ENCODE measurements at regions not wholly inside any gene's neighbourhood (a gene's known extent, or its start where the extent isn't known, plus 50 kb on each side); places are given as distances from the start of the nearest gene placed in this dataset.
"Not testable (repeated sequence)": the region's sequence is repeated elsewhere in the genome, so short reads cannot be mapped to it uniquely, and the experiment has no call there.

DNA sequence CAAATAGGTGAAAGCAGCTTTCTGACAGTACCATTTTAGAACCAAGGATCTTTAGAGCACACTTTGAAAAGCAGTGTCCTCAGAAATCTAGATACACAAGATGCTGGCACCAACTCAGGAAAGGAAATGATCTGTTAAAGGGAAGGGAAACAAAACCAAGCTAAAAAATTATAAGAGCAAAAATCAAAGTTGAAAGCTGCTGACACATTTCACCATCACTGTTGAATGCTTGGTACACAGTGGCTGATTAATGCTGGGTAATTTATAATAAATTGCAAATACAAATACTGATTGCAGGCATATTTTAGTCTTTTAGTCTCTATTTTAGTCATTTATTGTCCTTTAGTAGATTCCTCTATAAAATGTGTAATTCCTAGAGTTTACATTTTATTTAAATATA, 1540.1 kb upstream of the PCDH10 start:
- TF ChIP-seq, protein P1, sequence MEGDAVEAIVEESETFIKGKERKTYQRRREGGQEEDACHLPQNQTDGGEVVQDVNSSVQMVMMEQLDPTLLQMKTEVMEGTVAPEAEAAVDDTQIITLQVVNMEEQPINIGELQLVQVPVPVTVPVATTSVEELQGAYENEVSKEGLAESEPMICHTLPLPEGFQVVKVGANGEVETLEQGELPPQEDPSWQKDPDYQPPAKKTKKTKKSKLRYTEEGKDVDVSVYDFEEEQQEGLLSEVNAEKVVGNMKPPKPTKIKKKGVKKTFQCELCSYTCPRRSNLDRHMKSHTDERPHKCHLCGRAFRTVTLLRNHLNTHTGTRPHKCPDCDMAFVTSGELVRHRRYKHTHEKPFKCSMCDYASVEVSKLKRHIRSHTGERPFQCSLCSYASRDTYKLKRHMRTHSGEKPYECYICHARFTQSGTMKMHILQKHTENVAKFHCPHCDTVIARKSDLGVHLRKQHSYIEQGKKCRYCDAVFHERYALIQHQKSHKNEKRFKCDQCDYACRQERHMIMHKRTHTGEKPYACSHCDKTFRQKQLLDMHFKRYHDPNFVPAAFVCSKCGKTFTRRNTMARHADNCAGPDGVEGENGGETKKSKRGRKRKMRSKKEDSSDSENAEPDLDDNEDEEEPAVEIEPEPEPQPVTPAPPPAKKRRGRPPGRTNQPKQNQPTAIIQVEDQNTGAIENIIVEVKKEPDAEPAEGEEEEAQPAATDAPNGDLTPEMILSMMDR (IDR thresholded peaks at IDR 0.05; ENCODE audit: extremely low read depth, insufficient read depth, missing control alignments), result no peak
- in situ Hi-C loops (cut with MboI; ENCODE audit: low pct_unique_long_range_greater_than_20kb, low sequenced_read_pairs, unreplicated experiment), result no loop called here
- DNase-seq (ENCODE audit: low spot score), result no peak

DNA sequence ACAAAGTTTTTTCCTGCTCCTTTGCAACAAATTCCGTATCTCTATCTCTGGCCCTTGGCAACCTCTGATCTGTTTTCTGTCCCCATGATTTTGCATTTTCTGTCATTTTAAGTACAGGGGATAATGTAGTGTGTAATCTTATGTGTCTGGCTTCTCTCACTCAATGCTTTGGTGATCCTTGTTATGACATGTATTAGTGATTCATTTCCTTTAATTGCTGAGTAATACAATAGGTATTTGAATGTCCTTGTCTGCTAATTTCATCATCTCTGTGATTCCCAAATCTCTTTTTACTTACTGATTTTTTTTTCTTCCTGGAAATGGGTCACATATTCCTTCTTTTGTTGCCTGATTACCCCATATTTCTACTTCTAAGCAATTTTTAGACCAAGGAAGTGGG, 1538.6 kb upstream of the PCDH10 start:
- DNase-seq (ENCODE audit: low spot score); in situ Hi-C loops (cut with MboI; ENCODE audit: low pct_unique_long_range_greater_than_20kb, low sequenced_read_pairs, unreplicated experiment): not testable (repeated sequence)

DNA sequence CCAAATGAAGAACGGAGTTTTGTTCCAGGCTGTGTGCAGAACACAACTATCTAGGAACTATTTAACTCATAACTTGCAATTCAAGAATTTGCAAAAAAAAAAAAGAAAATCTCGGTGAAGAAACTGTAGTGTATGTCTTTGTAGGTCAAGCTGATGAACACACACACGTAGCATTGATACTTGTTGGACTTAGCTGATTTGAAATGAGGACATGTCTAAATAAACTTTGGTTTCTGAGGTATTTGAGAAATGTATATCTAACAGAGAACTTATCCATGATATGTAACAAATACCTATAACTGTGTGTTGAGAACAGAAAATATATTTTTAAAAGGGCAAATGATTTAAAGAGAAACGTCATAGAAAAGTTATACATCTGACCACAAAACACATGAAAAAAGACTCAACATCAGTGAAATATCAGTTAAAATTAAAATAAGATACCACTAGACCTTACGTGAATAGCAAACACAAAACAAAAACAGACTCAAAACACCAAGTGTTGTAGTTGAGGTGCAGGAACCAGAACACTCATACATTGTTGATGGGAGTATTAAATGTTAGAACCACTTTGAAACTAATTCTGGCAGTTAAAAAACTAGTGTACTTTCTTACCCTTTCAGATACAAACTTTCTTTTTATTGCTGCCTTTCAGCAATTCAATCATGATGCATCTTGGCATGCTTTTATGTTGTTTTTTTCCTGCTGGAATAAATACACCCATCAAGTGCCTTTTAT, 1535.8 kb upstream of the PCDH10 start:
- in situ Hi-C loops (cut with MboI; ENCODE audit: low pct_unique_long_range_greater_than_20kb, low sequenced_read_pairs, unreplicated experiment), result no loop called here
- TF ChIP-seq, protein P1 (IDR thresholded peaks at IDR 0.05; ENCODE audit: extremely low read depth, insufficient read depth, missing control alignments), result no peak
- no peak for DNase-seq (ENCODE audit: low spot score)

DNA sequence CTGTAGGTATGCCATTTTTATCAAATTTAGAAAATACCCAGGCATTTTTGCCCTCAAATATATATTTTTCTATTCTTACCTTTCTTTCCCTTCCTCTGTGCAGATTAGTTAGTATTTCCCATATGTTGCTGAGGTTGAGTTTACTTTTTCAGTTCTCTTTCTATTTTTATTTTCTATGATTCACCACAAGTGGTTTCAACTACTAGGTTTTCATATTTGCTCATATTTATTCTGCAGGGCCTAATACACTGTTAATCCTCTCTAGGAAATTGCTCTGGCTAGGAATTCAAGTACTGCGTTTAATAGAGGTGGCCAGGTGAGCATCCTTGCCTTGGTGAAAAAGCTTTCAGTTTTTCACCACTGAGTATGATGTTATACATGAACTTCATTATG, 1535.3 kb upstream of the PCDH10 start:
- DNase-seq (ENCODE audit: low spot score), result no peak
- in situ Hi-C loops (cut with MboI; ENCODE audit: low pct_unique_long_range_greater_than_20kb, low sequenced_read_pairs, unreplicated experiment), result no loop called here
- TF ChIP-seq, protein P1 (IDR thresholded peaks at IDR 0.05; ENCODE audit: extremely low read depth, insufficient read depth, missing control alignments), result no peak

DNA sequence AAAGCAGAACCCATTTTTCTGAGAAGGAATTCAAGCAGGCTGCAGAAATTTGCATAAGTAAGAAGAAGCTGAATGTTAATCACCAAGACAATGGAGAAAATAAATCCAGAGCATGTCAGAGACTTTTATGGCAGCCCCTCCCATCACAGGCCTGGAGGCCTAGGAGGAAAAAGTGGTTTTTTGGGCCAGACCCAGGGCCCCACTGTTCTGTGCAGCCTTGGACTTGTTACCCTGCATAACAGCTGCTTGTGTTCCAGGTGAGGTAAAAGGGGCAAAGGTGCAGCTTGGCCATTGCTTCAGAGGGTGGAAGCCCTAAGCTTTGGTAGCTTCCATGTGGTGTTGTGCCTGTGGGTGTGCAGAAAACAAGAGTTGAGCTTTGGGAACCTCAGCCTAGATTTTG, 1516.2 kb upstream of the PCDH10 start:
- in situ Hi-C loops (cut with MboI; ENCODE audit: low pct_unique_long_range_greater_than_20kb, low sequenced_read_pairs, unreplicated experiment), result no loop called here
- no peak for DNase-seq (ENCODE audit: low spot score)
- TF ChIP-seq, protein P1 (IDR thresholded peaks at IDR 0.05; ENCODE audit: extremely low read depth, insufficient read depth, missing control alignments), result no peak

DNA sequence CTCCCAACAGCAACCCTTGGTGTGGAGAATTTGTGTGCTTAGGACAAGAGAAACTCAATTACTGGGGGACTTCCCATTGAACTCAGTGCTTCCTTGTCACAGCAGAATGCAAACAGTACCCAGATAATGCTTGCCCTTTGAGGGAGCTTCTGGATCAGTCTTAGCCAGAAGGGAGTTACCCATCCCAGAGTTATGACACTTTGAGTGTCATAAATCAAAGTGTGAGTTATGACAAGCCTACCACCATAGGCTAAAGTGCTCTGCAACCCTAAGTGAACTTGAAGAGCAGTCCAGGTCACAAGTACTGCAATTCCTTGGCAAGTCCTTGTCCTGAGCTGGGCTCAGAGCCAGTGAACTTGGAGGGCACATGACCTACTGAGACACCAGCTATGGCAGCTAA, 1513.9 kb upstream of the PCDH10 start:
- no peak for DNase-seq (ENCODE audit: low spot score)
- TF ChIP-seq, protein P1 (IDR thresholded peaks at IDR 0.05; ENCODE audit: extremely low read depth, insufficient read depth, missing control alignments), result no peak
- in situ Hi-C loops (cut with MboI; ENCODE audit: low pct_unique_long_range_greater_than_20kb, low sequenced_read_pairs, unreplicated experiment), result no loop called here

DNA sequence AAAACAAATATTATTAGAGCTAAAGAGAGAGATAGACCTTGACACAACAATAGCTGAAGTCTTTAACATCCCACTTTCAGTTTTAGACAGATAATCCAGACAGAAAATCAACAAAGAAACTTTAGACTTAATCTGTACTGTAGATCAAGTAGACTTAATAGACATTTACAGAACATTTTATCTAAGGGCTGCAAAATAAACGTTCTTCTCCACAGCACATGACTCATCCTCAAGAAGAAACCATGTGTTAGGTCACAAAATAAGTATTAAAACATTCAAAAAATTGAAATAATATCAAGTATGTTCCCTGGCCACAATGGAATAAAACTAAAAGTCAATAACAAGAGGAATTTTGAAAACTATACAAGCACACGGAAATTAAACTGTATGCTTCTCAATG, 1510.3 kb upstream of the PCDH10 start:
- in situ Hi-C loops (cut with MboI; ENCODE audit: low pct_unique_long_range_greater_than_20kb, low sequenced_read_pairs, unreplicated experiment), result no loop called here
- TF ChIP-seq, protein P1 (IDR thresholded peaks at IDR 0.05; ENCODE audit: extremely low read depth, insufficient read depth, missing control alignments), result no peak

More for the DNA sequence above, 1510.3 kb upstream of the PCDH10 start:
- DNase-seq (ENCODE audit: low spot score), result no peak

Measured in GM13977 (cell line).